ENCODE measurements at regions not wholly inside any gene's neighbourhood (a gene's known extent, or its start where the extent isn't known, plus 50 kb on each side); places are given as distances from the start of the nearest gene placed in this dataset.

- no peaks in the 10 kb centered on the region for H3K79me2 ChIP-seq (ENCODE audit: insufficient read depth, low read length)
- DNase-seq: no peak
- no peaks in the 10 kb centered on the region for H3K4me1 ChIP-seq (ENCODE audit: insufficient read depth, low read length)
- H2AFZ ChIP-seq (ENCODE audit: low read depth, low read length): no peak overlapping the region
- H3K9me3 ChIP-seq (ENCODE audit: insufficient read depth, low read length, severe bottlenecking): no peaks in the 10 kb centered on the region
- H3K9ac ChIP-seq (ENCODE audit: low read depth, low read length): no peak overlapping the region
- no peaks in the 10 kb centered on the region for H3K36me3 ChIP-seq (ENCODE audit: insufficient read depth, low read length)
- no peak overlapping the region for H3K4me2 ChIP-seq (ENCODE audit: insufficient read depth, low read length)
- no peak for ATAC-seq (ENCODE audit: insufficient read depth, low read depth)
- H3K4me3 ChIP-seq (ENCODE audit: low read depth in 1 of 2, low read length in 2 of 2): no peak overlapping the region
- H3K27ac ChIP-seq (ENCODE audit: low read length): no peak overlapping the region
- H3K27me3 ChIP-seq (ENCODE audit: insufficient read depth, low read length, poor library complexity): no peaks in the 10 kb centered on the region
- H4K20me1 ChIP-seq (ENCODE audit: insufficient read depth, low read length): no peaks in the 10 kb centered on the region
- no peak for TF ChIP-seq EZH2 (IDR thresholded peaks at IDR 0.05; ENCODE audit: borderline replicate concordance, low read depth, low read length, severe bottlenecking)
- no peak for TF ChIP-seq CTCF (IDR thresholded peaks at IDR 0.05; ENCODE audit: borderline replicate concordance, extremely low read depth, low read length, poor library complexity, severe bottlenecking)
Measured at GRCh38 chr7:92924800-92925199, 88.4 kb upstream of the CDK6 start.

DNA sequence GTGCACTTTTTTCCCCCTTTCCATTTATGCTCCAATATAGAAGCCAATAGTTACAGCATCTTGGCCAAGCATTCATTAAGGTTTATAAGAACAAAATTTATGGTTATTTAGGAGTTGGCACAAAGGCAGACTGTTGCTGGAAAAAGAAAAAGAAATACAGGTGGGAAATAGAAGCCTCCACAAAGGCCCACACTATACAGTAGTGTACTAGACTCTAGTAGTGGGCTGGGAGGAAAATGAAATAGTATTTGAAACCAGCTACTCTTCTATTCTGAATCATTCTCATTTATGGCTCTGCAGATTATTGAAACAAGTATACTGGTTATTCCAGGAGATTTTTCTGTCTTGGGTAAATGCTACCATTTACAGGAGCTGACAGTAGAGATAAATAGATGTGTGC lies 80.9 kb upstream of the CDK6 start:
- Histone ChIP-seq H3K79me2 (ENCODE audit: insufficient read depth, low read length) (no peaks in the 10 kb centered on the region), H4K20me1 (ENCODE audit: insufficient read depth, low read length) (no peaks in the 10 kb centered on the region), H2AFZ (ENCODE audit: low read depth, low read length) (no peak overlapping the region), H3K9me3 (ENCODE audit: insufficient read depth, low read length, severe bottlenecking) (no peaks in the 10 kb centered on the region), H3K9ac (ENCODE audit: low read depth, low read length) (no peak overlapping the region), H3K4me3 (ENCODE audit: low read depth in 1 of 2, low read length in 2 of 2) (no peak overlapping the region), H3K36me3 (ENCODE audit: insufficient read depth, low read length) (peaks cover 11% of the 10 kb centered on the region; the same call in 1 of the 2 replicates), H3K4me1 (ENCODE audit: insufficient read depth, low read length) (no peaks in the 10 kb centered on the region), H3K27ac (ENCODE audit: low read length) (no peak overlapping the region), H3K4me2 (ENCODE audit: insufficient read depth, low read length) (no peak overlapping the region), H3K27me3 (ENCODE audit: insufficient read depth, low read length, poor library complexity) (no peaks in the 10 kb centered on the region)
- DNase-seq (no peak), ATAC-seq (ENCODE audit: insufficient read depth, low read depth) (no peak)
- TF ChIP-seq CTCF (IDR thresholded peaks at IDR 0.05; ENCODE audit: borderline replicate concordance, extremely low read depth, low read length, poor library complexity, severe bottlenecking) (no peak), EZH2 (IDR thresholded peaks at IDR 0.05; ENCODE audit: borderline replicate concordance, low read depth, low read length, severe bottlenecking) (no peak)

DNA sequence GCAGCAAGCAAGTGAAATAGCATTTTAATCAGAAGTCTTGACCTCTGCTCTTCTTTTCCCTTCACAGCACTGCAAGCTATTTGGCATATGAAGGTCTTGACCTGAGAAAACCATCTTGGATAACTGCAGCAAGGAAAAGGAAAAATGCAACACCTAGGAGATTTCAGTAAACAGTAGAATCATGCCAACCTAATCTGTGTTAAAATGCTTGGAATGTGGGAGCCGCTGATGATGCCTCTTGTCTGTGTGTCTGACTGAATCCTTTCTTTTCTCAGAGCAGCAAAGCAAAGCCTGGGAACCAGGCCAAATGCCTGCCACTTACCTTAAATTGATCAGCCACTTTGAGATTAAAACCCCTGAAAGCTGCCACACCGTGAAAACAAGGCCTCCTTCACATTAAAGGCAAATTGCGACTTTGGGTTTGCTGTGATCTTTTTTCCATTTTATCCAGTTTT lies 80.4 kb upstream of the CDK6 start:
- Histone ChIP-seq H4K20me1 (ENCODE audit: insufficient read depth, low read length) (no peaks in the 10 kb centered on the region), H3K4me2 (ENCODE audit: insufficient read depth, low read length) (no peak overlapping the region), H3K27me3 (ENCODE audit: insufficient read depth, low read length, poor library complexity) (no peaks in the 10 kb centered on the region), H3K4me1 (ENCODE audit: insufficient read depth, low read length) (no peaks in the 10 kb centered on the region), H3K9me3 (ENCODE audit: insufficient read depth, low read length, severe bottlenecking) (no peaks in the 10 kb centered on the region), H3K27ac (ENCODE audit: low read length) (no peak overlapping the region), H3K36me3 (ENCODE audit: insufficient read depth, low read length) (peaks cover 11% of the 10 kb centered on the region; the same call in 1 of the 2 replicates), H3K4me3 (ENCODE audit: low read depth in 1 of 2, low read length in 2 of 2) (no peak overlapping the region), H3K79me2 (ENCODE audit: insufficient read depth, low read length) (no peaks in the 10 kb centered on the region), H2AFZ (ENCODE audit: low read depth, low read length) (no peak overlapping the region), H3K9ac (ENCODE audit: low read depth, low read length) (no peak overlapping the region)
- no peak for DNase-seq
- TF ChIP-seq CTCF (IDR thresholded peaks at IDR 0.05; ENCODE audit: borderline replicate concordance, extremely low read depth, low read length, poor library complexity, severe bottlenecking): no peak
- TF ChIP-seq EZH2 (IDR thresholded peaks at IDR 0.05; ENCODE audit: borderline replicate concordance, low read depth, low read length, severe bottlenecking): no peak
- ATAC-seq (ENCODE audit: insufficient read depth, low read depth): no peak

- H4K20me1 ChIP-seq (ENCODE audit: insufficient read depth, low read length): no peaks in the 10 kb centered on the region
- no peak overlapping the region for H3K4me2 ChIP-seq (ENCODE audit: insufficient read depth, low read length)
- H3K27me3 ChIP-seq (ENCODE audit: insufficient read depth, low read length, poor library complexity): no peaks in the 10 kb centered on the region
- DNase-seq (no peak), ATAC-seq (ENCODE audit: insufficient read depth, low read depth) (no peak)
- no peaks in the 10 kb centered on the region for H3K79me2 ChIP-seq (ENCODE audit: insufficient read depth, low read length)
- no peak overlapping the region for H3K27ac ChIP-seq (ENCODE audit: low read length)
- H3K4me3 ChIP-seq (ENCODE audit: low read depth in 1 of 2, low read length in 2 of 2): no peak overlapping the region
- H3K9me3 ChIP-seq (ENCODE audit: insufficient read depth, low read length, severe bottlenecking): no peaks in the 10 kb centered on the region
- peaks cover 11% of the 10 kb centered on the region; the same call in 1 of the 2 replicates for H3K36me3 ChIP-seq (ENCODE audit: insufficient read depth, low read length)
- no peak overlapping the region for H2AFZ ChIP-seq (ENCODE audit: low read depth, low read length)
- H3K9ac ChIP-seq (ENCODE audit: low read depth, low read length): no peak overlapping the region
- H3K4me1 ChIP-seq (ENCODE audit: insufficient read depth, low read length): no peaks in the 10 kb centered on the region
- no peak for TF ChIP-seq CTCF (IDR thresholded peaks at IDR 0.05; ENCODE audit: borderline replicate concordance, extremely low read depth, low read length, poor library complexity, severe bottlenecking)
- no peak for TF ChIP-seq EZH2 (IDR thresholded peaks at IDR 0.05; ENCODE audit: borderline replicate concordance, low read depth, low read length, severe bottlenecking)
Measured at GRCh38 chr7:92915348-92915747, 79.0 kb upstream of the CDK6 start.
